GM19035 (cell line): ENCODE measurements at regions not wholly inside any gene's neighbourhood (a gene's known extent, or its start where the extent isn't known, plus 50 kb on each side); places are given as distances from the start of the nearest gene placed in this dataset.
"Not testable (repeated sequence)": the region's sequence is repeated elsewhere in the genome, so short reads cannot be mapped to it uniquely, and the experiment has no call there.

Source experiments
- ATAC-seq: cut with Tn5 transposase; IDR thresholded peaks from one replicate; pipeline ENCODE4 v1.9.1; 2021; ENCODE audit not compliant: unreplicated experiment

DNA sequence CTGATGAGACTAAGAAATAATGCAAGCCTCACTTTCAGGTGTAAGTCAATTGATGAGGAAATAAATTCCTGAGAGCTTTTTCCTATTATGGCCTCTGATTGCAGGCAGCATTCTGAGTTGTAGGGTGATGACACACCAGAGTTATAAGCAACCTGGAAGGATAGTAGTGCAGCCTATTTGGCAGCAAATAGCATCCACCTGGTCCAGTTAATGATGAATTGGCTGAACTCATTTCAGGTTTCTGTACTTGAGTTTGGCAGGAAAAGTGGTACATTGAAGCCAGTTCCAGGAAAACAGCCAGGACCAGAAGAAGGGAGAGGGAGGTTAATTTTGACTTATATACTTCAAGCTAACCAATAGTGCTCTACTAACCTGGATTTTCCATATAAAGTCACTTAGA is 316.8 kb downstream of the NAF1 start:
- ATAC-seq, result no peak

DNA sequence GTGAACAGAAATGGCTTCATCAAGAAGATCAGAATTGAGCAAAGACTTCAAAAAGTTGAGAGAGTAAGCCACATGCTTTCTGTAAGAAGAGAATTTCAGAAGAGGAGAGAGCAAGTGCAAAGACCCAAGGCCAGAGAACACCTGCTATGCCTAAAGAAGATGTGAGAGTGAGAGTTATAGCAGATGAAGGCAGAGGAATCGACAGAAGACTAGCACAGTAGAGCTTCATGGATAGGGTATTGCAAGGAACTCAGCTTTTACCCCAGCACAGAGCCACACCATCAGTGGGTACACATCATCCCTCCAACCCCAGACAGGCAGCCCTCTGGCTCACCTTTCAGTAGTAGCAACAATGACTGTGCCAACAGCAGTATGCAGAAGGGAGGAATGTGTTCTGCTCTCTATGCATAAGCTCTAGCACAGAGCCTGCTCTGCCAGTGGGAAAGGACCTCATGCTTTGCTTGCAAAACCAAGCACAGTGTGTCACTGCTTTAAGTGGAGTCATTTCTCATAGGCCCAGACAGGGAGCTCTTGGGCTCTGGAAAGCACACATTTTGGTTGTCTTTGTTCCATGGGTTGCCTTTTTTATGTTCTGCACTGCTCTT is 318.6 kb downstream of the NAF1 start:
- ATAC-seq, result no peak

DNA sequence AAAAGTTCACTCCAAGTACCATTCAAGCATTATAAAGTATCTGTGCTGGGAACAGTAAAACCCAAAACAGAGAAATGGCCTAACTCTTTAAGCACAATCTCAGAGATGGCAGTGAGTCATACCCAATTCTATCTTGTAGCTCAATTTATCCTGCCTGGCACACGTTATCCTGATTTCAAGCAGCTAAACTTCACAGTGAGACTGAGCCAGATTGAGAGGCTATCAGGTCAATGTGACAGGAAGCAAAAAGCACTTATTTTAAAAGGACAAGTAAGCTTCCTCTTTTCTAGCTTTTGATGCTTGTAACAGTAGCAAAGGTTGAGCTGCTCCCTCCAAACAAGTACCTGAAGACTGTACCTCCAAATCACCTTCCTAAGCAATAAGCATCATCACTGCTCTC is 324.9 kb downstream of the NAF1 start:
- ATAC-seq, result no peak

DNA sequence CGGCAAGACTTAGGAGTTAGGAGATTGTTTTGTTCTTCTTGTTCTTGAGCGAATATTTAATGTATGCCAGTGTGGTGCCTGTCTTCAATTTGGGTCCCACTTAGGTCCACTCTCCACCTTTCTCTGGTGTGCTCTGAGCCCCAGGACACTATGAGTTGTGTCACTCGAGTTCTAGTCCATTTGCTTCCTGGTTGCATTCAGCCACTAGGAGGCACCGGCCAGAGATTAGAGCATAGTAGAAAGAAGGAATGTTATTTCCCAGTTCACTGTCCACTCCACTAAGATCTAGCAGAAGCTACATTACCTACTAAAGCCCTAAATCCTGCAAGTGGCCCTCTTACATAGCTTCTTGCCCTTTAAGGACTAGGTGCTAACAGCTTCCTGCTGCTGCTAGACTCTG is 326.9 kb downstream of the NAF1 start:
- no peak for ATAC-seq

DNA sequence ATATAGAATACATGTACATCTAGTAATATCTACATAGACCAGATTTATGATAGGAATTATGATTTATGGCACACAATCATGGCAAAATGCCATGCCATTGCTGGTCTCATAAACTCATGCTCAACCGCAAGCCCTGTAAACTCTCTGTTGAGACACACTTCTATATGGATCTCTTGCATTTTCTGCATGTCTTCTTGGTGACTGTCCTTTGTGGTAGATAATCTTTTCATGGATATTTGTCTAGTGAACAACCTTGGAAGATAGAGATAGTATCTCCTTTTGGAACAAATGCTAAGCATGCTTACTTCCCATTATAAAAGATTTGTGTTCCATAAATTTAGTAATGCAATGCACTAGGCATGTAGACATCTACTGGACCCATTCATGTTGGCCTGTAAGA is 328.0 kb downstream of the NAF1 start:
- no peak for ATAC-seq

DNA sequence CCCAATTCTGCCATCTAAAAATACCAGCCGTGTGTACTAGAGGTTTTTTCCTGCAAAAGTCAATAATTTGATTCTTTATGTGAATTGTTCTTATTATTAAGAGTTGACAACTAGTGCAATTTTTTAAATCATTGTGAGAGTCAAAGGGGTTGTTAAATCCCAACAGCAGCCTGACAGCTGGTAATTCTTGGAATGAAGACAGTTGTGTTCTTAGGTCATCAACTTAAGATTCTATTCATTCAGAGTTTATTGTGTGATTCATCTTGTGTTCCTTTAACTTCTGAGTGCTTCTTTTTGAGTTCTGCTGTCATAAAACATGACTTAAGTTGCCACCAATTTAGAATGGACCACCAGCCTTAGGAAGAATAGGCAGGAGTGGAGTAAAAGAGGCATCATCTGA is 329.0 kb downstream of the NAF1 start:
- ATAC-seq, result no peak

DNA sequence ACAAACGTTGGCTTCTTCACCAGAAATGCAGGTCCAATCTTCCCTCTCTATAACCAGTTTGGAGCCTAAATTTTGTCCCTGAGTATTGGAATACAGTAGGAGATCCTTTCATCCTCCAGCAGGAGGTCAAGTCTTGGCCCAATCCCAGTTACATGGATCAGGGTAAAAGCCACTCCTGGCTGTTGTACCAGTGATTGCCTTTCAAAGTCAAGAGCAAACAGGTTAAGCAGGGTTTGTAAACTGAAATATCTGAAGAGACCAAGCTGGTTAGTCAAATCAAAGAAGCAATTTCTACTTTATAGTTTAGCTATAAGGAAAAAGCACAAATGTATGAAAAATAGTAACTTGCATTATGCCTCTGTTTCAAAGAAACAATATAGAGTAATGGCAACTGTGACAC is 329.4 kb downstream of the NAF1 start:
- no peak for ATAC-seq

DNA sequence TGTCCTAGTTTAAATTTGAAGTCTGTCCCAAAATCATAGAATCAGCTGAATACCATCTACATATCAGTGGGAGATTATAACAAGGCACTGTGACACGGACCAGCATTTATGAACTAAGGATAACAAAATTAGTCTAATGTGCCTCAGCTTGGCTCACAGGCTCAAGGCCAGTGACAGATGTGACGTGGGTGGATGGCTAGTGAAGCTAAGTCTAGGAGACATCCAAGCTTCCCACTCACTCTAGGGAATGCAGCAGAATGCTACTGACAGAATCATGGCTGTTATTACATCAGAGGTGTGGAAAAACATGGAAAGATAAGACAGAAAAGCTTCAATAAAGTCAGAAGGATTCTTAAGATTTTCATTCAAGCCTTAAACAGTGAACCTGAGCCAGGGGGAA is 329.9 kb downstream of the NAF1 start:
- no peak for ATAC-seq

DNA sequence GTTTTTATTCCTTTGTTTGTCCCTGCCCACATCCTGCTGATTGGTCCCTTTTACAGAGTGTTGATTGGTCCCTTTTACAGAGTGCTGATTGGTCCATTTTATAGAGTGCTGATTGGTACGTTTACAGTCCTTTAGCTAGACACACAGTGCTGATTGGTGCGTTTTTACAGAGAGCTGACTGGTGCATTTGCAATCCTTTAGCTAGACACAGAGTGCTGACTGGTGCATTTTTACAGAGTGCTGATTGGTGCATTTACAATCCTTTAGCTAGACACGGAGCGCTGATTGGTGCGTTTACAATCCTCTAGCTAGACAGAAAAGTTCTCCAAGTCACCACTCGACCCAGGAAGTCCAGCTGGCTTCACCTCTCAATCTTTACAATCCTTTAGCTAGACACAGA is 330.4 kb downstream of the NAF1 start:
- not testable (repeated sequence) for ATAC-seq

DNA sequence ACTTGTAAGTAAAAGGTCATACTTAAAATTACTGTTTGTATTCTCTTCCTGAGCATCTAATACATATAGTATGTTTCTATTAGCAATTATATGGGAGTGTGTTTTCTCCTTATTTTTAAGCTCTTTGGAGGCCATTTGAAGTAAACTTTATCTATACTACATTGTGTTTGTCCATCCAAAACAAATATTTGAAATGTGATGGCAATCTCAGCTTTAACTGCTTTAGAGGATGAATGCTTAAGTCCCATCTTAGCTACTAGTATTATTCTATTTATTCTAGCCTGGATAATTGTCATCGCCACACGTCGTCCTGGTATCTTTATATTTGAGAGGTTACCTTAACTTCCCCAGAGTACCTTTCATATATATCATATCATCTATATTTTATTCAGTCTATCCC is 335.8 kb downstream of the NAF1 start:
- ATAC-seq, result no peak

DNA sequence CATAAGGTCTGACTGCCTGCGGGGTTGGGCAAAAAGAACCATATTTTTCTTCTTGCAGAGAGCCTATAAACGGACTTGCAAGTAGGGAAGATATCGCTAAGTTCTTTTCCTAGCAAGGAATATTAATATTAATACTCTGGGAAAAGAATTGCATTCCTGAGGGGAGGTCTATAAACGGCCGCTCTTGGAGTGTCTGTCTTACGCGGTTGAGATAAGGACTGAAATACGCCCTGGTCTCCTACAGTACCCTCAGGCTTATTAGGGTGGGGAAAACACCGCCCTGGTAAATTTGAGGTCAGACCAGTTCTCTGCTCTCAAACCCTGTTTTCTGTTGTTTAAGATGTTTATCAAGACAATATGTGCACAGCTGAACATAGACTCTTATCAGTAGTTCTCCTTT is 349.3 kb downstream of the NAF1 start:
- not testable (repeated sequence) for ATAC-seq

DNA sequence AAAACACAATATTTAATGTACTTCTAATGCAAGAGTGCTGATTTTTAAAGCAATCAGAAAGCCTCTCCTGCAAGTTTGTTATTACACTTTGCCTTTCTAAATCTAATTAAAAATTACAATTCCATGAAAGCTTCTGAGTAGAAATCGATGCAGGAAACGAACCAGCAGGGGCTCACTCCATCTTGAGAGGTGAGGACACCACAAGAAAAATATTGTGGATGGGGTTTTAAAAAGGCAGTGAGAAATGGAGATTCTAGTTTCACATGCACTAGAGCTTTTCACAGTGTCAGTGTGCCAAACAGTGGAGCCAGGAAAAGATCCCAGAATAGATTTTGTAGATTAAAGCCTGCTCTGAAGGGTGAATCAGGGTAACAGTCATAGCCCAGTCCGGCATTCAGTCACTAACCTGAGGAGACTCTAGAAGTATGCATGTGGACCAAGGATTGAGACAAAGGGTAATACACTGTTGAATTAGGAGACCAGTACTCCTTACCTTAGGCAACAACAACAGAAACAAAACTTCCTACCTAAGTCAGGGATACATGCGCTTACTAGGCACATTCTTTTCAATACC is 362.3 kb downstream of the NAF1 start:
- no peak for ATAC-seq

DNA sequence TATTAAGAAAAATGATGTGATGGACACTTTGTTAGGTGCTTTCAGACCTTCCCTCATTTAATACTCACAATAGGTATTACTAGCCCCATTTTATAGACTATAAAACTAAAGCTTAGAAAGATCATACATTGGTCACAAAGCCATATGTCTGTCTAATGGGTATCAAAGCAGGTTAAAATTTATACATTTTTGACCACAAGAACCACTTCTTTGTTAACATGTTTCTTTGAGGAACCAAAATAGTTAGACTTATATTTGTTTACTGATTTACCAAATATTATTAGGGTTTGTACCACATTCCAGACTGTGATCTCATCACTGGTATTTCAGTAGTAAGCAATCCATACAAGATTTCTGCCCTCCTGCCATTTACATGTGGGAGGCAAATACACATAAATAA is 363.3 kb downstream of the NAF1 start:
- no peak for ATAC-seq

DNA sequence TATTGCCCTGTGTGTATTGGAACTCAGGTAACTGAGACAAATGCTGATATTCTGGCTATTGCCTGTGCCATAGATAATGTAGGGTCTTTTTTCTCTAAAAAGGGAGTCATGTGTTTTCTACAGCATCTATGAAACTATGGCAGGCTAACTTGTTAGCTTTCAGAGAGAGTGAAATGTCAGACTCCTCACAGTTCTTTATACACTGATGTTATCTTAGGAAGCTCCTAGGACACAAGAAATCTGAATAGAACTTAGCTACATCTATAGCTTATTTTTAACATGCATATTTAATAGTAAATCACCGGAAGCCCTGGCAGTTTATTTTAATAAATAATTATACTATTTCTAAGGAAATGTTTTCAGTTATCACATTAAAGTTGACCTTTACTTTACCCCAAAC is 369.6 kb downstream of the NAF1 start:
- ATAC-seq, result no peak

DNA sequence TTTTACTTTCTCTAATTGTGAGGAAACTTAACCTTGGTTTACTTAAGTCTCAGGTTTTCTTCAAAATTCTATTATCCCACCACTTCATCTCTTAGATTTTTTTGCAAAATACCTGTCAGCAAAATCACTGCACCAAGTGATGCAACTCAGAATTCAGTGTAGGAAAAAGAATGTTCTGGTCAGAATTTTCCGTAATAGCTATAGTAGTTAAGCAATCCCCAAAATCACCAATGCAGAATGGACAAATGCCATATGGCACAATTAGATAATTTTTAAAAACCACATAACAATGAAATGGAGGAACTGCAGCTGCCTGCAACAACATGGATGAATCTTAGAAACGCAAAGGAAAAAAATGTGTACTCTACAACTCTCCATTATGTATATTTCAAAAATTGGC is 373.1 kb downstream of the NAF1 start:
- ATAC-seq, result no peak

DNA sequence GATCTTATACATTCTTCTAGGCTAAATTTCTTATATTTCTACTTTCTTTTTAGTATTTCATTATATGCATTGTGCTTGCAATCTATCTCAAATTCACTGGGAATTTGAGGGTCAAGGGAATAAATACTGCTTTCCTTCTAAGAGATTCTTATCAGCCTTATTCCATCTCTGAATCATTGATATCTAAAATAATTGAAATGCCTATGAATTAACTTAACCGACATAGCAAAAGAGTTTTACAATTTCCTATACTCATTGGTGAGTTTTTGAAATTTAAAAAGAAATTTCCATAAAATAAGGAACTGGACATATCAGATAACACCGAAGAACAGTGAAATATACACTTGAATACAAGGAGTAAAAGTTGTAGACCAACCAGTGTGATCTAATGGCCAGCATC is 373.7 kb downstream of the NAF1 start:
- no peak for ATAC-seq

DNA sequence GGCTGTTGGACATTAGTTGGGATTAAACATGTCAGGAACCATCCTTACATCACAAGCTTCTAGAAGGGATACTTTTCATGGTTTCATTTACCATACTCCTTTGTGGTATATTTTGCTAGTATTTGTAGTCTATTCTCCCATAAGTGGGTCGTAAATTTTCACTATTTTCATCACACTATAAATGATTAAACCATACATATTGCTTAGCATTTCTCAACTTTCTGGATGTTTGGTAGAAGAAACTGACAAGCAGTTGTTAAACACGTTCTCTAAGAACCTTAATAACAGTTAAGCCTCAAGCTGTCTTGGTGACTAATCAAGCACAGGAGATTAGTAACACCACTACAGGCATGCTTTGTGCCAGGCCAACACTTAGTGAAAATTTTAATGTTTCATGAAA is 375.5 kb downstream of the NAF1 start:
- no peak for ATAC-seq

DNA sequence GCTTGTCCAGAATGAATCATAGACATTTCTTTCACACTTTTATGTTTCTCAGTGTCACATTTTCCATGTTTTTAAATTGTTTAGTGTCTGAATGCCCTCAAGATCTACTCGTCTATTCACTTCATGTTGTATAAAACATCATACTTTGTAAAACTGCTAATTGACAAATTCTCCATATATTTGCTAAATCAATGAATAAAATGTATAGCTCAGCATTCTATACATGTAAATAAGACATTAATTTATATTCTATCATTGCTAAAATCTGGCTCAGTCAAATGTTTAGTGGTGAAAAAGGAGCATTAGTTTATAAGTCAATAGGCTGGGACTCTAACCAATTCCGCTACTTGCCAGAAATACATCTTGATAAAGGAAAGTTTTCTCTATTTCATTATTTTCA is 379.6 kb downstream of the NAF1 start:
- ATAC-seq, result no peak

DNA sequence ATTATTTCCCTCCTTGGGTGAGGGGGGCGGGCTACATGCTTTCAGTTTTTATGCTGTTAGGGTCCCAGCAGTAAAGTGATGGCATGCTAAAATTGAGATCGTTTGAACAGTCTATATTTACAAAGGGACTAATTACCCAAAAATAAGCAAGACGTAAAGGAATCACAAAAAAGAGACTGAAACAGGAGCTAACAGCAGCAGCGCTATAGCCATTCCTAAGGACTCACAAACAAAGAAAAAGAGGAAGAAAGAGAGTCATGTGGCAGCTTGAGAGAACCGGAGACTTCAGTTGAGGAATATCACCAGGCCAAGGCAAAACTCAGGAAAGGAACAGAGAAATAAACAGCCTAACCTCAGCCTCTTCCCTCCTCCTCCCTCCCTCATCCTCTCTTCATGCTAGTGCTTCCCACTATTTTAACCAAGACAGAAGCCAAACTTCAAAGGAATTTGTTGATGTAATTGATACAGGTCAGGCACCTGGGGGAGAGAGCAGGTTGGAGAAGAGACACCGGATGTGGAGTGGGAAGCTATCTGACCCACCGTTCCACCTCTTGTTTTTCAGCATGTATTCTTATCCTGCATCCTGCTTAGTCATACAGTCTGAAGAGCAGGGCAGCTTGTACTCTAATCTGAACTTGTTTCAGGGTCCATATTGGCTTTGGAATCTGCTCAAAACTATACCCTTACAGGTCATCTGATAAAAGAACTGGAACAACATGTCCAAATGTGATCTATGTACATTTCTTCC is 383.7 kb downstream of the NAF1 start:
- ATAC-seq, result no peak

DNA sequence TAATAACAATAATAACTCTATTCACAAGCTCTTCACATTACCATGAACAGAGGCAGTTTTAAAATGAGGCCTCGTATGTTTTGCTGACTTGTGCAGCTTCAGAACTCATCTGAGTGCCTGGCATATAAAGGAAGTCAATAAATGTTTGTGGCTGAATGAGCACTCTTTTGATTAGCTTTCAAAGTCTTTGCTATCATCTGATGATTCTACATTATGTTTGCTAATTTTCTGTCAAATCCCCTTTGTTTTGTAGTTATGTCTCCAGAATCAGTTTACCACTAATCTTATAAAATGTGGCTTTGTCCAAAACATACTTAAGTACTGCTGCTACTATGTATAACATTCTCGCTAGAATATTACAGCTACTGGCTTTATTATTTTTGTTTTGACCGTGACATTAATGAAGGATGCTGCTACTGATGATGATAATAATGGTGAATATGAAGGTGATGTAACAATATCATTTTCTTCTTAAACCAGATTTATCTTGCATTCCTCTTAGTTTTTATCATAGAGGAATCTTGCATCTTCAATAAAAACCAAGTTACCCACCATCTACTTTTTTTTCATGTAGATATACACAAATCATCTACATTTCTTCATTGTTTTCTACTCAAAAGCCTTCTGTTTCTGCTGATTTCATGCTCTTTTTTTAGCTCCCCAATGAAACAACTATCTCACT is 384.5 kb downstream of the NAF1 start:
- ATAC-seq, result no peak

DNA sequence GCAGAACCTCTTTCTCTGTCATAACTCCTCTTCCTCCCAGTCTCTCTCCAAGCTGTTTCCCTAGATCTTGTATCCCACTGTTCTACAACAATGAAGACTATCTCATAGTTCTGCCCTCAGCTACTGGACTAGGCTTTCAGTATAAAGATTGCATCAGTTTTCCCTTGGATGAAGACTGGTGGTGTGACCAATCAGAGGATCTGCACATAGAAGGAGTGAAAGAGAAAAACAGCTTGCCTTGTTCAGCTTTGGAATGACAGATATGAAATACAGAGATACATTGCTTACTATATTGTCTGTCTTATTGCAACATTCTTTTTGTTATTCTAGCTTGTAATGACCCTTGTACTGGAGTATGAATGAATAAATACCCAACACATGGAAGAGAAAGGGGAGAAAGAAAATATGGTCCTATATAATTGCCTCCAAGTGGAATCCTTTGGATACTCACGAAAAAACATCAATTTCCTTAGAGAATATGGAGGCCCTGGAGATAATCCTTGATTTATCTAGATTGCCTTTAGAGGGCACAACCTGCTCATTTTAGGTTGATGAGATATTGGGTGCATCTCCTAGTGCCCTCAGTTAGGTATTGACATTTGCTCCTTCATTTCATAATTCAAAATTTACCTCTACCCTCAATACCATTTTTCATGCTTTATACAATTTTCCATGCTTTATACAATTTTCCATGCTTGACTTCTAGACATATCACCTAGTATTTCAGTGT is 395.8 kb downstream of the NAF1 start:
- no peak for ATAC-seq
